SU-DHL-6 (cell line): ENCODE measurements at regions not wholly inside any gene's neighbourhood (a gene's known extent, or its start where the extent isn't known, plus 50 kb on each side); places are given as distances from the start of the nearest gene placed in this dataset.

Source experiments
- H2AFZ ChIP-seq: fragments of 200-600 bp; sonication (generic); 2 replicates; pipeline ENCODE4 v1.6.1; 2014; ENCODE audit warnings: low read depth, mild to moderate bottlenecking, moderate library complexity, mixed read lengths, antibody characterized with exemption, low read length; ENCODE audit not compliant: severe bottlenecking
- H3F3A ChIP-seq: fragments of 200-600 bp; shearing (Covaris generic); 2 replicates; pipeline ENCODE4 v1.6.0; 2016; ENCODE audit warnings: antibody characterized with exemption, mild to moderate bottlenecking; ENCODE audit not compliant: insufficient read depth
- H3K27ac ChIP-seq: fragments of 200-600 bp; sonication (generic); 2 replicates; pipeline ENCODE4 v1.5.1; 2016; ENCODE audit warnings: low read depth, mild to moderate bottlenecking, low read length, moderate library complexity, mixed read lengths
- H3K27me3 ChIP-seq: fragments of 200-600 bp; sonication (generic), shearing (Covaris generic); 2 replicates; pipeline ENCODE4 v1.6.0; 2014; ENCODE audit warnings: mild to moderate bottlenecking, low read length
- H3K36me3 ChIP-seq: fragments of 200-600 bp; sonication (generic); 2 replicates; pipeline ENCODE4 v1.6.1; 2014; ENCODE audit warnings: mild to moderate bottlenecking, low read length, mixed read lengths
- H3K4me2 ChIP-seq: fragments of 300-600, 200-600 bp; shearing (Covaris generic), sonication (generic); 2 replicates; pipeline ENCODE4 v1.6.0; 2014; ENCODE audit warnings: low read length, low read depth, mild to moderate bottlenecking; ENCODE audit not compliant: poor library complexity, severe bottlenecking
- H3K4me3 ChIP-seq: fragments of 200-600 bp; sonication (generic); 2 replicates; pipeline ENCODE4 v1.5.1; 2014; ENCODE audit warnings: antibody characterized with exemption, low read length, mild to moderate bottlenecking, mixed read lengths; ENCODE audit not compliant: insufficient read depth, poor library complexity, severe bottlenecking
- H3K79me2 ChIP-seq: fragments of 200-600 bp; sonication (generic); 2 replicates; pipeline ENCODE4 v1.6.1; 2014; ENCODE audit warnings: mild to moderate bottlenecking, low read length, moderate library complexity; ENCODE audit not compliant: insufficient read depth
- H3K9ac ChIP-seq: fragments of 200-600 bp; sonication (generic); 2 replicates; pipeline ENCODE4 v1.7.0; 2014; ENCODE audit warnings: mild to moderate bottlenecking, low read length
- H3K9me2 ChIP-seq: fragments of 200-600 bp; sonication (generic); replicated peaks from 2 replicates; pipeline ENCODE4 v1.6.1; 2014; ENCODE audit warnings: low read length; ENCODE audit not compliant: insufficient read depth
- H3K9me3 ChIP-seq: fragments of 200-600 bp; sonication (generic); 2 replicates; pipeline ENCODE4 v1.6.1; 2014; ENCODE audit warnings: low read length, mixed read lengths; ENCODE audit not compliant: insufficient read depth
- H4K20me1 ChIP-seq: fragments of 200-600 bp; sonication (generic); 2 replicates; pipeline ENCODE4 v1.6.1; 2014; ENCODE audit warnings: low read depth, mild to moderate bottlenecking, antibody characterized with exemption, low read length, moderate library complexity, mixed read lengths
- EZH2phosphoT487 ChIP-seq: fragments of 200-600 bp; sonication (generic), shearing (Covaris generic); conservative IDR thresholded peaks from 2 replicates; pipeline ENCODE4 v1.6.1; 2018; ENCODE audit warnings: mild to moderate bottlenecking, antibody characterized with exemption, low read length, moderate library complexity, mixed read lengths
- TF ChIP-seq, protein P1 (sequence below): fragments of 200-600 bp; sonication (generic); IDR thresholded peaks from one replicate; pipeline ENCODE4 v1.5.1; 2017; ENCODE audit warnings: antibody characterized with exemption, mild to moderate bottlenecking, low read length, moderate library complexity; ENCODE audit not compliant: insufficient read depth, poor library complexity, severe bottlenecking

- H3K9me2 ChIP-seq = no peaks in the 10 kb centered on the region
- H3K27me3 ChIP-seq = no peaks in the 10 kb centered on the region
- H3K27ac ChIP-seq = no peak overlapping the region
- no peak overlapping the region for H3K9ac ChIP-seq
- TF ChIP-seq, protein P1, sequence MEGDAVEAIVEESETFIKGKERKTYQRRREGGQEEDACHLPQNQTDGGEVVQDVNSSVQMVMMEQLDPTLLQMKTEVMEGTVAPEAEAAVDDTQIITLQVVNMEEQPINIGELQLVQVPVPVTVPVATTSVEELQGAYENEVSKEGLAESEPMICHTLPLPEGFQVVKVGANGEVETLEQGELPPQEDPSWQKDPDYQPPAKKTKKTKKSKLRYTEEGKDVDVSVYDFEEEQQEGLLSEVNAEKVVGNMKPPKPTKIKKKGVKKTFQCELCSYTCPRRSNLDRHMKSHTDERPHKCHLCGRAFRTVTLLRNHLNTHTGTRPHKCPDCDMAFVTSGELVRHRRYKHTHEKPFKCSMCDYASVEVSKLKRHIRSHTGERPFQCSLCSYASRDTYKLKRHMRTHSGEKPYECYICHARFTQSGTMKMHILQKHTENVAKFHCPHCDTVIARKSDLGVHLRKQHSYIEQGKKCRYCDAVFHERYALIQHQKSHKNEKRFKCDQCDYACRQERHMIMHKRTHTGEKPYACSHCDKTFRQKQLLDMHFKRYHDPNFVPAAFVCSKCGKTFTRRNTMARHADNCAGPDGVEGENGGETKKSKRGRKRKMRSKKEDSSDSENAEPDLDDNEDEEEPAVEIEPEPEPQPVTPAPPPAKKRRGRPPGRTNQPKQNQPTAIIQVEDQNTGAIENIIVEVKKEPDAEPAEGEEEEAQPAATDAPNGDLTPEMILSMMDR = no peak
- no peak for TF ChIP-seq EZH2phosphoT487
- H3K79me2 ChIP-seq = no peaks in the 10 kb centered on the region
- no peak overlapping the region for H3K4me3 ChIP-seq
- no peak overlapping the region for H3K4me2 ChIP-seq
- H3K9me3 ChIP-seq = no peaks in the 10 kb centered on the region
- no peaks in the 10 kb centered on the region for H4K20me1 ChIP-seq
- no peaks in the 10 kb centered on the region for H3F3A ChIP-seq
- H3K36me3 ChIP-seq = no peaks in the 10 kb centered on the region
- no peak overlapping the region for H2AFZ ChIP-seq
Observed at GRCh38 chr21:38953516-38953915, 147.8 kb downstream of the ETS2 start.

DNA sequence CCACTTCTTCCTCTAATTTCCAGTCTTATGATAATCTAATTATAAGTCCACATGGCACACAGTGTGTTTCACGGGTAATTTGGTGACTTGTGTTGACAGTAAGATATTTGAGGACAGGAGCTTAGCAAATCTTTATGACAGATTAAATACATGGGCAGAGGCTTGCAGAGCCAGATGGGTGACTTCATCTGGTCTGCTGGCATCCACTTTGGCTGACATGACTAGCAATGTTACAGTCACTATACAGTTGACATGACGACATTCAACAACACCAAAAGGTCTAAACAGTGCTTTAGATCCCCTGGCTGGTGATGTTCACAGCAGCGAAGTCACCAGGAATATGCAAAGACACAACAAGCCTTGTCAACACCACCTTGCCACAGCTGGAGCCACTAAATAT is 147.2 kb downstream of the ETS2 start:
- no peak overlapping the region for H3K4me3 ChIP-seq
- TF ChIP-seq, protein P1 = no peak
- no peak for TF ChIP-seq EZH2phosphoT487
- no peak overlapping the region for H3K27ac ChIP-seq
- H3K79me2 ChIP-seq = no peaks in the 10 kb centered on the region
- H2AFZ ChIP-seq = no peak overlapping the region
- no peaks in the 10 kb centered on the region for H3F3A ChIP-seq
- no peaks in the 10 kb centered on the region for H3K9me3 ChIP-seq
- H3K4me2 ChIP-seq = no peak overlapping the region
- H3K9me2 ChIP-seq = no peaks in the 10 kb centered on the region
- H4K20me1 ChIP-seq = no peaks in the 10 kb centered on the region
- H3K9ac ChIP-seq = no peak overlapping the region
- no peaks in the 10 kb centered on the region for H3K36me3 ChIP-seq
- H3K27me3 ChIP-seq = no peaks in the 10 kb centered on the region

GRCh38 chr21:38951095-38951730 is 145.5 kb downstream of the ETS2 start:
- no peaks in the 10 kb centered on the region for H3K36me3 ChIP-seq
- no peaks in the 10 kb centered on the region for H4K20me1 ChIP-seq
- no peak overlapping the region for H3K27ac ChIP-seq
- no peaks in the 10 kb centered on the region for H3K79me2 ChIP-seq
- no peak overlapping the region for H3K4me3 ChIP-seq
- H3K9me2 ChIP-seq = no peaks in the 10 kb centered on the region
- no peak overlapping the region for H3K4me2 ChIP-seq
- H3K9me3 ChIP-seq = no peaks in the 10 kb centered on the region
- no peak overlapping the region for H3K9ac ChIP-seq
- TF ChIP-seq, protein P1 = no peak
- no peak for TF ChIP-seq EZH2phosphoT487
- no peak overlapping the region for H2AFZ ChIP-seq
- no peaks in the 10 kb centered on the region for H3F3A ChIP-seq
- H3K27me3 ChIP-seq = no peaks in the 10 kb centered on the region
